Mucosa of descending colon (tissue), 3 donors: ENCODE measurements at regions not wholly inside any gene's neighbourhood (a gene's known extent, or its start where the extent isn't known, plus 50 kb on each side); places are given as distances from the start of the nearest gene placed in this dataset.

Experiments used
- ATAC-seq: fragments of 200-7000 bp; cut with Tn5 transposase; one replicate; pipeline ENCODE4 v1.9.1; 2020; ENCODE audit warnings: mild to moderate bottlenecking, moderate library complexity
- DNase-seq, 3 donors: peaks; one replicate each; pipeline ENCODE4 v3.0.0-alpha.2; 2020
- H3K36me3 ChIP-seq: fragments of 200-600 bp; one replicate; pipeline ENCODE4 v1.8.0; 2021; ENCODE audit warnings: low read depth, mild to moderate bottlenecking
- H3K4me1 ChIP-seq: fragments of 200-600 bp; one replicate; pipeline ENCODE4 v1.8.0; 2021; ENCODE audit warnings: low read depth, mild to moderate bottlenecking
- H3K4me3 ChIP-seq: fragments of 200-600 bp; one replicate; pipeline ENCODE4 v1.8.0; 2021; ENCODE audit warnings: mild to moderate bottlenecking
- H3K9me3 ChIP-seq: fragments of 200-600 bp; one replicate; pipeline ENCODE4 v1.8.0; 2021; ENCODE audit warnings: mild to moderate bottlenecking
- CTCF ChIP-seq: fragments of 200-600 bp; IDR thresholded peaks from one replicate; pipeline ENCODE4 v1.8.0; 2022; ENCODE audit warnings: antibody characterized with exemption, mild to moderate bottlenecking
- intact Hi-C, 2 donors: fragments of 100-400 bp; cut with DNase I in 1 of 2; cut with micrococcal nuclease in 1 of 2; formaldehyde crosslinking; loops; one replicate each; pipeline versions ENCODE4 v1.11.0 to v1.11.1; 2022; cut with DNase I, micrococcal nuclease
- donor health status: DM: no; HTN: no; CAD: no; lungs with moderate emphysema.
- donor health status: DM: no; HTN: no; CAD: no.
- donor health status: DM: no; HTN: yes; CAD: no.

DNA sequence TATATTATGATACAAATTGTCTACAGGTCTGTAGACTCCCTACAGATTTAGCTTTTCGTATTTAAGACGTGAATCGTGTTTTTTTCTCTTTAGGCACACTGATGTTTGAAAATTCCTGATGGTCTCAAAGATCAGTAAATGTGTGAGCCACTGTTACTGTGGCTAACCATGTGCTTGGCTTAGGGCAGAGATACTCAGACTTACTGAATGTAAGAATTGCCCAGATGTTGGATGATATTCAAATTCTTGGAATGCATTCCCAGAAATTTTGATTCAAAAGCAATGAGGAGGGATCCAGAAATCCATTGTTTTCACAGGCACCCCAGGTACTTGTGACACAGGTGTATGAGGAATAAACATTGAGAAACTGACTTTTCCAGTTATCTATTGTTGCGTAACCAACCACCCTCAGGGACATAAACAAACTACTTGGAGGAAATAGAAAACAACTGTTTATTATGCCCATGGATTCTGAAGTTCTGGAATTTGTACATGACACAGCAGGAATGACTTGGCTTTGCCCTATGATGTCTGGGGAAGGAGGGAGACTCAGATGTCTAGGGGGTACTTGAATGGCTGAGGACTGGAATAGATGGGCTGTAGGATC is 339.6 kb upstream of the CITED2 start:
- Histone ChIP-seq H3K36me3 (no peaks in the 10 kb centered on the region), H3K9me3 (no peaks in the 10 kb centered on the region), H3K4me3 (no peak overlapping the region), H3K4me1 (no peaks in the 10 kb centered on the region)
- DNase-seq (no peak), ATAC-seq (no peak)
- no peak for TF ChIP-seq CTCF
- intact Hi-C loops, result no loop called here

- no peak overlapping the region for H3K4me3 ChIP-seq
- intact Hi-C loops, result no loop called here
- H3K36me3 ChIP-seq, result no peaks in the 10 kb centered on the region
- ATAC-seq (no peak), DNase-seq (no peak)
- no peaks in the 10 kb centered on the region for H3K9me3 ChIP-seq
- no peak for TF ChIP-seq CTCF
- H3K4me1 ChIP-seq, result peaks cover under 1% of the 10 kb centered on the region
Measured at GRCh38 chr6:139713424-139713823, 339.0 kb upstream of the CITED2 start.

GRCh38 chr6:139712830-139713229 is 338.4 kb upstream of the CITED2 start:
- H3K36me3 ChIP-seq, result no peaks in the 10 kb centered on the region
- no peak for TF ChIP-seq CTCF
- H3K9me3 ChIP-seq, result no peaks in the 10 kb centered on the region
- peaks cover 6% of the 10 kb centered on the region for H3K4me1 ChIP-seq
- no peak overlapping the region for H3K4me3 ChIP-seq
- DNase-seq (no peak), ATAC-seq (no peak)
- intact Hi-C loops, result no loop called here

- intact Hi-C loops, result no loop called here
- Histone ChIP-seq H3K9me3 (no peaks in the 10 kb centered on the region), H3K36me3 (no peaks in the 10 kb centered on the region), H3K4me1 (peaks cover 11% of the 10 kb centered on the region), H3K4me3 (no peak overlapping the region)
- no peak for ATAC-seq
- no peak for TF ChIP-seq CTCF
- DNase-seq, result no peak
Measured at GRCh38 chr6:139711804-139712585, 337.5 kb upstream of the CITED2 start.

DNA sequence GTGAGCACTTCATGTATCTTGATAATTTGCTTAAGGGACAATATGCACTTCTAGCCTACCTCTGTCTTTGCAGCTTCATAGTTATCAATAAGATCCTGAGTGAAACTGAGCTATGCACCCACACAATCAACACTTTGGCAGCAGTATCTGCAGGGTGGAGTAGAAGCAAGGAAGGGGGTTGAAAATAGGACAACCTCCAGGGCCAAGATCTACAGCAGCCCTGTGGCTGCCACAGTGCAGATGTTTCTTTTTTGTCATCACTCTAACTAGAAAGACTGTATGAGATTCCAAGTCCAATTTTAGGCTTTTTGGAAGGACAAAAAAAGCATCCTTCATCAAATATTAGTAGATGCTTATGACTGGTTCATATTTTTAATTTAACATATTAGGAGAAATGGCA is 336.1 kb upstream of the CITED2 start:
- no peaks in the 10 kb centered on the region for H3K36me3 ChIP-seq
- DNase-seq, result no peak
- intact Hi-C loops, result no loop called here
- H3K4me3 ChIP-seq, result no peak overlapping the region
- TF ChIP-seq CTCF, result no peak
- no peaks in the 10 kb centered on the region for H3K9me3 ChIP-seq
- H3K4me1 ChIP-seq, result peaks cover 11% of the 10 kb centered on the region
- no peak for ATAC-seq
